RPMI7951 (cell line): ENCODE measurements at regions not wholly inside any gene's neighbourhood (a gene's known extent, or its start where the extent isn't known, plus 50 kb on each side); places are given as distances from the start of the nearest gene placed in this dataset.
"Not testable (repeated sequence)": the region's sequence is repeated elsewhere in the genome, so short reads cannot be mapped to it uniquely, and the experiment has no call there.

ENCODE experiments used
- DNase-seq: peaks from one replicate; pipeline ENCODE4 v3.0.0-alpha.2; 2012; ENCODE audit warnings: low read depth

DNA sequence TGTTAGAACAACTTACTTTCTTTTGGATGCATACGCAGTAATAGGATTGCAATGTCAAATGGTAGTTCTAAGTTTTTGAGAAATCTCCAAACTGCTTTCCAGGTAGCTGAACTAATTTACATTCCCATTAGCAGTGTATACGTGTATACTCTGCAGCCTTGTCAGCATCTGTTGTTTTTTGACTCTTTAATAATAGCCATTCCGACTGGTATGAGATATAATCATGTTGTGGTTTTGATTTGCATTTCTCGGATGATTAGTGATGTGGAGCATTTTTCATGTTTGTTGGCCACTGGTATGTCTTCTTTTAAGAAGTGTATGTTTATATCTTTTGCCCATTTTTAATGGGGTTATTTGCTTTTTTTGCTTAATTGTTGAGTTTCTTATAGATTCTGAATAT lies 76.9 kb upstream of the HNRNPA1L2 start:
- DNase-seq = not testable (repeated sequence)

- DNase-seq = peak; percentile 55
These were observed 72.2 kb upstream of the HNRNPA1L2 start for GRCh38 chr13:52569904-52570602.

- not testable (repeated sequence) for DNase-seq
These were observed 71.1 kb upstream of the HNRNPA1L2 start for GRCh38 chr13:52571163-52571562.

DNA sequence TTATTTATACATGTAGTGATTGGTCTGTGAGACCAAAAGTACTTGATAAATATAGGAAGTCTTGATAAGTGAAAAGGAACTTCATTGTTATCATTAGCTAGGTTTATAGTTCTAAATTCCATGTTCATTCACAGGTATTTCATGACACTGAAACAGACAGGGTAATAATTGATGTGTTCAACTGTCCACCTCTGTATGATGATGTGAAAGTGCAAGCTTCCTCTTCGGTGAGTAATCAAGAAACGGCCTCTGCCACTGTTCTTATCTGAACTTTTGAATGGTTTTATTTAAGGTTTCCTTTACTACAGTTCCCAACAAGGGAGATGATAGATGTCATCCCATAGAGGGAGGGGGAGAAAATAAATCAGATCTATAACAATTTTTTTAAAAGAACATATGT lies 59.3 kb upstream of the HNRNPA1L2 start:
- not testable (repeated sequence) for DNase-seq
